Adipose tissue (tissue), 3 donors: ENCODE measurements at regions not wholly inside any gene's neighbourhood (a gene's known extent, or its start where the extent isn't known, plus 50 kb on each side); places are given as distances from the start of the nearest gene placed in this dataset.
"Not testable (repeated sequence)": the region's sequence is repeated elsewhere in the genome, so short reads cannot be mapped to it uniquely, and the experiment has no call there.

Experiments
- H3K27ac ChIP-seq: one replicate; pipeline ENCODE4 v1.5.1; 2013; ENCODE audit warnings: low read depth, low read length
- WGBS, 3 donors: extraction: QIAGEN DNeasy Blood & Tissue Kit; methylation state at CpG; one replicate each; pipeline ENCODE4 v1.1.7; 2013; 5-methylcytosine and 5-hydroxymethylcytosine counted together
- donor health status: healthy with polysubstance abuse.
- donor health status: Bipolar disorder and iron deficiency.
- donor health status: healthy.

GRCh38 chr1:244273845-244274619 lies 177.7 kb downstream of the ADSS2 start:
- 50 to 64% (median 51%) methylated on average over 13 of the region's 13 CpGs for WGBS, 3 donors
- H3K27ac ChIP-seq, result no peak overlapping the region

DNA sequence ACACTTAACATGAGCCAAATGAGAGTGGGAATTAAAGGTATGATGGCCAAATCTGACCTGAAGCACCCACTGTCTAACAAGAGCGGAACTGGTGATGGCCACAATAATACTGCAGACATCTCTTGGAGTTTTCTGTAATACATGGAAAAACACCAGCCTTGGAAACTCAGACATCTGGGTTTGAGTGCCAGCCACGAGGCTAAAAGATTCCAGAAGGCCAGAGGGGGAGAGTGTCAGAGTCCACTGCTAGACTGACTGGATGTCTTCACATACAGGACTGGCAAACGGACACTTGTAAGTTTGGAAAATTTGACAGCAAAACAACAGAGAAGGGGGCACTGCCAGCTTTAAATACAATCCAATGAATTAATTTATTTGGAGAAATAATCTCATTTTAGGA lies 175.1 kb downstream of the ADSS2 start:
- 41 to 47% (median 46%) methylated on average over 3 of the region's 3 CpGs for WGBS, 3 donors
- H3K27ac ChIP-seq, result no peak overlapping the region

DNA sequence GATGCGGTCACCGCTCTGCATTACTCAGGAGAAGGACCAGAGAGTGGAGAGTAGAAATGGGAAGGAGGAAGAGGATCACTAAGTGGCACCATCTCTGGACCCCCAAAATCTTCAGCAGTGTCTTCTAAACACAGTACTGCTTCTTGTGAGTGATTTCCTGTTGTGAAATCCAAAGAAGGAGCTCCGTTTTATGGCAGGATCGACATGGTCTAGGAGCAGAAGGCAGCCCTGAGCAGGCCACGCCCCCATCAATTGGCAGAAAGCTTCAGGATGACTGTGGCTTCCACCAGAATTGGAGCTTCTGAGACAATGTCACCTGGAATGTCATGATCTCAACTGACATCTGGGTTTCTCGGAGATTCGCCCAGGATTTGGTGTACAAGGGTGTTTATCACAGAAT lies 171.5 kb downstream of the ADSS2 start:
- no peak overlapping the region for H3K27ac ChIP-seq
- 59 to 78% (median 60%) methylated on average over 7 of the region's 7 CpGs for WGBS, 3 donors

DNA sequence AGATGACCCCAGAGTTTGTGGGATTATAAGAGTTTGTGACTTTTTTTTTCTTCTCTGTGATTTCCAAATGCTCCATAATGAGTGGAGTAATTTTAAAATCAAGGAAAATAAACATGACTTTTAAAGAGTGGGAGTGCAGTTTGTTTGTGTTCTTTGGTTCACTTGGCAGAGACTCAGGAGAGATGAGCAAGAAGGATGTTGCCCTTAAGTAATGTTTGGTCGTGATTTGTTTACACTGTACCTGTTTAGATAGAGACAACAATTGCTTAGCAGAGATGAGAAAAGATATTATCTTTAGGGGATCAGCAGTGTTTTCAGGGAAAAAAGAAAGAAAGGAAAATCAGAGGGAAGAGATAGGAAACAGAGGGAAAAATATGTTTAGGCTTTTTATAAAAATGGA lies 170.8 kb downstream of the ADSS2 start:
- WGBS, 3 donors, result 14 to 37% (median 33%) methylated on average over 1 of the region's 1 CpG
- no peak overlapping the region for H3K27ac ChIP-seq

DNA sequence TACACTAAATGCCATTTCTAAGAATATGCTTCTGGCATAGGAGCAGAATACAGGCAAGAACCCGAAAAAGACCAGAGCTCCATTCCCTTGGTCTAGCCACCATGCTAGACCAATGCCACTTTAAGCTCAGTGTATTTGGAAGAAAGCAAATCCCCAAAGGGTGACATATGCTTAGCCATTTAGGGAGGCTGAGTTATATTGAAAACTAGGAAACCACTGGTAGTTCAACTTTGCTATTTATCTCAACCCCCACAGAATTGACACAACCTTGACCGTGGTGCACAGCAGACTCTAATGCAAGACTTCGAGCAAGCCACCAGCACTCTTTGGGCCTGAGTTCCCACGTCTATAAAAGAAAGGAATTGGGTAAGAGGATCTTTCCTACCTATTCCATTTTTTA lies 167.9 kb downstream of the ADSS2 start:
- WGBS, 3 donors, result 82 to 91% (median 88%) methylated on average over 4 of the region's 4 CpGs
- H3K27ac ChIP-seq, result no peak overlapping the region

- H3K27ac ChIP-seq, result no peak overlapping the region
Measured at GRCh38 chr1:244284641-244285156, 167.0 kb downstream of the ADSS2 start.

GRCh38 chr1:244286341-244286740 lies 165.4 kb downstream of the ADSS2 start:
- H3K27ac ChIP-seq, result no peak overlapping the region
- 76 to 83% (median 82%) methylated on average over 5 of the region's 5 CpGs for WGBS, 3 donors

More at GRCh38 chr1:244284641-244285156, 167.0 kb downstream of the ADSS2 start:
- WGBS, 3 donors, result 88 to 92% (median 90%) methylated on average over 17 of the region's 17 CpGs

DNA sequence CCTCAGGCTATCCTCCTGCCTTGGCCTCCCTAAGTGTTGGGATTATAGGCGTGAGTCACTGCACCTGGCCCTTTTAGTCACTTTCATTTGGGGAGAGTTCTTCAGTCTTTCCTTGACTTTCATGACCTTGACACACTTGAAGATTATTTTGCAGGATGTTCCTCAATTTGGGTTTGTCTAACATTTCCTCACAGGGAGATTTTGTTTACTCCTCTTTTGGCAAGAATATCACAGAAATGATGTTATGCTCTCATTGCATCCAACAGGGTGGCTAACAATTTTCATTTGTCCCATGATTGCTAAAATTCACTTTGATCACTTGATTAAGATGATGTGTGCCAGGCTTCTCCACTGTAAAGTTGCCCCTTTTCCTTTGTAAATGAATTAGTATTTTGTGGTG lies 164.0 kb downstream of the ADSS2 start:
- H3K27ac ChIP-seq, result no peak overlapping the region
- 69 to 81% (median 80%) methylated on average over 1 of the region's 1 CpG for WGBS, 3 donors

DNA sequence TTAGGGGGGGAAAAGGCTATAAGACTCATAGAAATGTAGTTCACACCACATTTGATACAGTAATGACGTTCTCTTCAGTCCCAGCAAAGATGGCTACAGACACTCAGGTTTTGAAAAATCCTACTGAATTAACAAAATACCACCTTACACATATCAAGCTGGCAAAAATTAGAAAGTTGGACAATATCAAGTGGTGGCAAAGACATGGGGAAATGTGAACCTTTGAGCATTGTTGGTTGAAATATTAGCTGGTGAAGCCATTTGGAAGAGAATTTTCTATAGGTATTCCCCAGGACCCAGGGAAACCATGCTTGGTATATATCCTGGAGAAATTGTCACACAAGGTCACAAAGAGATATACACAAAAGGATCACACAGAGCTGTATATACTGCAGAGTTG lies 163.0 kb downstream of the ADSS2 start:
- no peak overlapping the region for H3K27ac ChIP-seq
- 94 to 100% (median 98%) methylated on average over 1 of the region's 1 CpG for WGBS, 3 donors

DNA sequence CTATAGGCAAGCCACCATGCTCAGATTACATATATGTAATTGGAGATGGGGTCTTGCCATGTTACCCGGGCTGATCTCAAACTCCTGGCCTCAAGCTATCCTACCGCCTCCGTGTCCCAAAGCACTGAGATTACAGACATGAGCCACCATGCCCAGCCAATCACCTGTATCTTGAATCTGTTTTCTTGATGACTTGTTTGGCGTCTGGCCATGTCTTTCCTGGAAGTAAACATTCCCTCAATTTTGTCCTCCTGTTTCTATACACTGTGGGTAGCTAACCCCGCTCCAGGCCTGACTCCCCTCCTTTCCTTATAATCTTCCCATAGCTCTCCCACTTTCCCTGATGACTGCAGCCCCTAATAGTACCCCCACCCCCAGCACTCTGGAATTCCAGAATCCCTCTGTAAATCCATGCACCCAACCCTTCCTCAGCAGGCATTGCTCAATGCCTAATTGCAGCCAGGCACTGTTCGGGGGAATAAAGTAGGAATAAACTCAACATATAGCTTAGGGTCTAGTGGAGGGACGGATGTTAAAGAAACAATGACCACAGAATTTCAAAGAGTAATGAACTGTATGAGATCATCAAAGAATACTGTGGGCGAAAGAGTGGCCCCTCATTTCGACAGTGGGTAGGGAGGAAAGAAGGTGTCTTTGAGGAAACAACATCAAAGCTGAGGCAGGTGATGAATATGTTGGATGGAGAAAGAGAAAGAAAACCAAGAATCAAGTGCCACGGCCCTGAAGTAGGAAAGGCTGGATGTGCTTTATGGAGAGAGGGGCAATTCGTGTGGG lies 161.5 kb downstream of the ADSS2 start:
- whole genome bisulfite sequencing, 3 donors, result 82 to 86% (median 84%) methylated on average over 11 of the region's 11 CpGs

GRCh38 chr1:244291236-244292201 lies 160.2 kb downstream of the ADSS2 start:
- H3K27ac ChIP-seq, result no peak overlapping the region
- 76 to 87% (median 83%) methylated on average over 16 of the region's 16 CpGs for WGBS, 3 donors

More for the DNA sequence above, 161.5 kb downstream of the ADSS2 start:
- no peak overlapping the region for H3K27ac ChIP-seq

DNA sequence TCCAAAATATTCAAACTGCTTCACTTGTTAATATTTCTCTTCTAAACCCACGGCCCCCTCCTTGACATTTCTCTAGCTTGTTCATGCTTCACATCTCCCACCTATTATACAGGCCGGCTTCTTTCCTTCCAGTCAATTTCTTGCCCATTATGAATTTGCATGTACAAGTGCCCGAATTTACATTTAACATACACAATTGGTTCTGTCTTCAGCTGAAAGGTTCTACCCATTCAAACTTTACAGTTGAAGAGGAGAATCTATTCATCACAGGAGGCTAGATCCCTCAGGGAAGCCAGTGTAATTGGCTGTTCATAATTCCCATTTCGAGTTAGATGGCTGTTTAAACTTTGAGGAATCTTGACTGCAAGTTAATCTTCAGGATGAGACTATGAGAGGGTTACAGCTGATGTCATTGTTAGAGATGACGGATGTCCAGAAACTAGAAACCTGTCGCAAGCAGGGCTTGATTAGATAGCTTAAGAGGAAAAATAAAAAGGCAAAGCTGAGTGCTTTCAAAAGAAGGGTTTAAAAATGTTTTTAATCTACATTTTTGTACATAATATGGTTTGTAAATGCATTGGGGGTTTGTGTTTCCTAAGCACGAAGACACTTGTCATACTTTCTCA lies 157.0 kb downstream of the ADSS2 start:
- no peak overlapping the region for H3K27ac ChIP-seq
- 81 to 87% (median 87%) methylated on average over 7 of the region's 7 CpGs for WGBS, 3 donors

DNA sequence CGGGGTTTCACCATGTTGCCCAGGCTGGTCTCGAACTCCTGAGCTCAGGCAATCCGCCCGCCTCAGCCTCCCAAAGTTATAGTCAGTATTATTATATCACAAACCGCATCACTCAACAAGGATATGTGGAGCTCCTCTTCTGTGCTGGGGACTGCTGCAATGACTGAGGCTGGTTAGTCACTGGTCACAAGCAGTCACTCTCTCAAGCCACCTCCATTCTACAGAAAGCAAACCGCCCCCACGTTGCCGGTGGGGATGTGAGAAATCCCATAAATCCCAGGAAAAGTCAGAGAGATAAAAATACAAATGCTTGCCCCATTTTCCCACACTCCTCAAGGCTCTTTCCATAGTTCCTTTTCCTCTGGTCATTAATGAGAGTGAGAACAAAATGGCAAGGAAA lies 155.7 kb downstream of the ADSS2 start:
- 80 to 83% (median 82%) methylated on average over 6 to 8 of the region's 8 CpGs for WGBS, 3 donors
- no peak overlapping the region for H3K27ac ChIP-seq

- H3K27ac ChIP-seq, result no peak overlapping the region
- WGBS, 3 donors, result 33 to 64% (median 38%) methylated on average over 6 of the region's 6 CpGs
Measured at GRCh38 chr1:244296447-244296846, 155.3 kb downstream of the ADSS2 start.

GRCh38 chr1:244297087-244297486 lies 154.6 kb downstream of the ADSS2 start:
- 78 to 91% (median 91%) methylated on average over 3 of the region's 3 CpGs for WGBS, 3 donors
- no peak overlapping the region for H3K27ac ChIP-seq

GRCh38 chr1:244297616-244298015 lies 154.1 kb downstream of the ADSS2 start:
- 81 to 90% (median 84%) methylated on average over 7 of the region's 7 CpGs for WGBS, 3 donors
- no peak overlapping the region for H3K27ac ChIP-seq

GRCh38 chr1:244300029-244300375 lies 151.7 kb downstream of the ADSS2 start:
- H3K27ac ChIP-seq, result not testable (repeated sequence)
- WGBS, 3 donors, result 86 to 93% (median 89%) methylated on average over 12 of the region's 12 CpGs

GRCh38 chr1:244301595-244302130 lies 150.0 kb downstream of the ADSS2 start:
- H3K27ac ChIP-seq, result no peak overlapping the region
- WGBS, 3 donors, result 86 to 96% (median 93%) methylated on average over 5 of the region's 5 CpGs
